PC-3 (cell line): ENCODE measurements at regions not wholly inside any gene's neighbourhood (a gene's known extent, or its start where the extent isn't known, plus 50 kb on each side); places are given as distances from the start of the nearest gene placed in this dataset.

Source experiments
- ATAC-seq: fragments of 200-7000 bp; cut with Tn5 transposase; 2 replicates; pipeline ENCODE4 v1.9.1; 2020; ENCODE audit warnings: mild to moderate bottlenecking, moderate library complexity
- BruUV-seq: library from RNA; stranded (reverse); fragments of 400-500 nt; replicated peaks from 2 replicates; lab custom pipeline; 2021; lab: Mats Ljungman, UMichigan
- CTCF ChIA-PET: fragments of 300-600 bp; sonication (Branson Sonifier 250); formaldehyde crosslinking; loops from one replicate; lab custom pipeline; 2022; ENCODE audit warnings: antibody characterized with exemption; lab: Charles Lee
- POLR2A ChIA-PET: fragments of 300-600 bp; sonication (Branson Sonifier 250); formaldehyde crosslinking; loops from one replicate; lab custom pipeline; 2022; ENCODE audit warnings: antibody characterized with exemption; ENCODE audit not compliant: unreplicated experiment; lab: Charles Lee
- DNase-seq: peaks from one replicate; pipeline ENCODE4 v3.0.0-alpha.2; 2015
- H2AFZ ChIP-seq: fragments of 300-600 bp; sonication (generic); 2 replicates; pipeline ENCODE4 v1.6.0; 2016; ENCODE audit warnings: antibody characterized with exemption, low read length
- H3F3A ChIP-seq: fragments of 300-600 bp; sonication (generic); one replicate; pipeline ENCODE4 v1.6.0; 2017; ENCODE audit warnings: antibody characterized with exemption, low read length, control low read depth, mild to moderate bottlenecking; ENCODE audit not compliant: unreplicated experiment
- H3K27ac ChIP-seq: fragments of 300-600 bp; sonication (generic); 2 replicates; pipeline ENCODE4 v1.5.1; 2016; ENCODE audit warnings: mild to moderate bottlenecking, low read length
- H3K27me3 ChIP-seq: fragments of 300-600 bp; sonication (generic); 2 replicates; pipeline ENCODE4 v1.6.1; 2016; ENCODE audit warnings: low read length, mixed read lengths
- H3K36me3 ChIP-seq: fragments of 300-600 bp; sonication (generic); 2 replicates; pipeline ENCODE4 v1.6.1; 2016; ENCODE audit warnings: low read depth, mixed run types, low read length, mixed read lengths
- H3K4me1 ChIP-seq: fragments of 300-600 bp; sonication (generic); 2 replicates; pipeline ENCODE4 v1.5.1; 2016; ENCODE audit warnings: low read length; ENCODE audit not compliant: insufficient read depth
- H3K4me2 ChIP-seq: fragments of 300-600 bp; sonication (generic); 2 replicates; pipeline ENCODE4 v1.6.0; 2016; ENCODE audit warnings: low read length
- H3K4me3 ChIP-seq: fragments of 300-600 bp; sonication (generic); 2 replicates; pipeline ENCODE4 v1.5.1; 2016; ENCODE audit warnings: mild to moderate bottlenecking, low read length, mixed read lengths
- H3K79me2 ChIP-seq: fragments of 300-600 bp; sonication (generic); 2 replicates; pipeline ENCODE4 v1.6.1; 2017; ENCODE audit warnings: low read length, mixed read lengths
- H3K9ac ChIP-seq: fragments of 300-600 bp; sonication (generic); 2 replicates; pipeline ENCODE4 v1.6.0; 2016; ENCODE audit warnings: mild to moderate bottlenecking, low read length
- H3K9me2 ChIP-seq: fragments of 300-600 bp; sonication (generic); replicated peaks from 2 replicates; pipeline ENCODE4 v1.6.1; 2016; ENCODE audit warnings: mixed run types, low read length, mixed read lengths
- H3K9me3 ChIP-seq: fragments of 300-600 bp; sonication (generic); 2 replicates; pipeline ENCODE4 v1.6.1; 2016; ENCODE audit warnings: low read length, mixed read lengths
- H4K20me1 ChIP-seq: fragments of 300-600 bp; sonication (generic); 2 replicates; pipeline ENCODE4 v1.6.1; 2016; ENCODE audit warnings: low read length, mixed read lengths
- EZH2 ChIP-seq: fragments of 300-600 bp; sonication (generic); IDR thresholded peaks from one replicate; pipeline ENCODE4 v1.6.1; 2017; ENCODE audit warnings: antibody characterized with exemption, mild to moderate bottlenecking, low read length; ENCODE audit not compliant: unreplicated experiment
- EZH2phosphoT487 ChIP-seq: fragments of 300-600 bp; sonication (generic); IDR thresholded peaks from 2 replicates; pipeline ENCODE4 v1.6.1; 2018; ENCODE audit warnings: mild to moderate bottlenecking, antibody characterized with exemption, low read length, borderline replicate concordance
- intact Hi-C: fragments of 100-400 bp; cut with micrococcal nuclease; formaldehyde crosslinking; loops from 2 replicates; pipeline ENCODE4 v1.9.0; 2023
- TF ChIP-seq, protein P1 (sequence below): fragments of 300-600 bp; sonication (generic); conservative IDR thresholded peaks from 2 replicates; pipeline ENCODE4 v1.5.1; 2017; ENCODE audit warnings: antibody characterized with exemption, low read depth, mild to moderate bottlenecking, low read length

DNA sequence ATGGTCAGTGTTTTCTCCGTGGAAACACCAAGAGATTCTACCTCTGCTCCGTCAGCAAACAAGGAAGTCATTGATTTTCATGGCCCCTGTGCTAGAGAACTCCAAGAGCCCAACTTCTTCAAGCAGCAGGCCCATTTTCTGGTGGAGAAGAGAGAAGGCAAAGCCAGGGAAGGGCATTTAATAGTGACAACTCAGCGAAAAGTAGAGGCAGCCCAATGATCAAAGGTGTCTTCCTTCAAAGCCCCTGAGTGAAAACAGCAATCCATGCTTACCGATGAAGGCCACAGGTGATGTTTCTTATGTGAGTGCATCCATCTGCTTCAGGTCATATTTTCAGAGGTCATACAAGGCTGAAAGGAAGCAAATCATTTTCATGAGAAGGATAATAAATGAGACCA is 77.3 kb downstream of the VCPKMT start:
- no peaks in the 10 kb centered on the region for H3K9me2 ChIP-seq
- no peak for TF ChIP-seq EZH2phosphoT487
- TF ChIP-seq, protein P1, sequence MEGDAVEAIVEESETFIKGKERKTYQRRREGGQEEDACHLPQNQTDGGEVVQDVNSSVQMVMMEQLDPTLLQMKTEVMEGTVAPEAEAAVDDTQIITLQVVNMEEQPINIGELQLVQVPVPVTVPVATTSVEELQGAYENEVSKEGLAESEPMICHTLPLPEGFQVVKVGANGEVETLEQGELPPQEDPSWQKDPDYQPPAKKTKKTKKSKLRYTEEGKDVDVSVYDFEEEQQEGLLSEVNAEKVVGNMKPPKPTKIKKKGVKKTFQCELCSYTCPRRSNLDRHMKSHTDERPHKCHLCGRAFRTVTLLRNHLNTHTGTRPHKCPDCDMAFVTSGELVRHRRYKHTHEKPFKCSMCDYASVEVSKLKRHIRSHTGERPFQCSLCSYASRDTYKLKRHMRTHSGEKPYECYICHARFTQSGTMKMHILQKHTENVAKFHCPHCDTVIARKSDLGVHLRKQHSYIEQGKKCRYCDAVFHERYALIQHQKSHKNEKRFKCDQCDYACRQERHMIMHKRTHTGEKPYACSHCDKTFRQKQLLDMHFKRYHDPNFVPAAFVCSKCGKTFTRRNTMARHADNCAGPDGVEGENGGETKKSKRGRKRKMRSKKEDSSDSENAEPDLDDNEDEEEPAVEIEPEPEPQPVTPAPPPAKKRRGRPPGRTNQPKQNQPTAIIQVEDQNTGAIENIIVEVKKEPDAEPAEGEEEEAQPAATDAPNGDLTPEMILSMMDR: no peak
- TF ChIP-seq EZH2: no peak
- ATAC-seq (no peak), DNase-seq (no peak)
- H3K79me2 ChIP-seq: no peaks in the 10 kb centered on the region
- H3K27me3 ChIP-seq: no peaks in the 10 kb centered on the region
- no peaks in the 10 kb centered on the region for H4K20me1 ChIP-seq
- CTCF ChIA-PET: interaction anchor here (0.5 to 1.3 kb wide), 3 partner anchors 23 to 187 kb away, joined by 3 to 4 read pairs (median 3); partner anchors contain the start of genes ARF6 and NEMF
- POLR2A ChIA-PET: interaction anchor here (0.6 to 1.1 kb wide), 2 partner anchors 15 to 347 kb away, joined by 5 to 10 read pairs; no protein-coding TSS in a partner anchor
- peak overlapping the region; percentile 68 for H3K4me2 ChIP-seq
- peaks cover 22% of the 10 kb centered on the region for H3F3A ChIP-seq
- peak overlapping the region; percentile 90 for H3K27ac ChIP-seq
- intact Hi-C loops: no loop called here
- no peak overlapping the region for H2AFZ ChIP-seq
- no TSS peak for BruUV-seq
- no peaks in the 10 kb centered on the region for H3K9me3 ChIP-seq
- H3K4me3 ChIP-seq: no peak overlapping the region
- peaks cover 49% of the 10 kb centered on the region for H3K4me1 ChIP-seq
- H3K9ac ChIP-seq: peak overlapping the region; percentile 73
- H3K36me3 ChIP-seq: no peaks in the 10 kb centered on the region

DNA sequence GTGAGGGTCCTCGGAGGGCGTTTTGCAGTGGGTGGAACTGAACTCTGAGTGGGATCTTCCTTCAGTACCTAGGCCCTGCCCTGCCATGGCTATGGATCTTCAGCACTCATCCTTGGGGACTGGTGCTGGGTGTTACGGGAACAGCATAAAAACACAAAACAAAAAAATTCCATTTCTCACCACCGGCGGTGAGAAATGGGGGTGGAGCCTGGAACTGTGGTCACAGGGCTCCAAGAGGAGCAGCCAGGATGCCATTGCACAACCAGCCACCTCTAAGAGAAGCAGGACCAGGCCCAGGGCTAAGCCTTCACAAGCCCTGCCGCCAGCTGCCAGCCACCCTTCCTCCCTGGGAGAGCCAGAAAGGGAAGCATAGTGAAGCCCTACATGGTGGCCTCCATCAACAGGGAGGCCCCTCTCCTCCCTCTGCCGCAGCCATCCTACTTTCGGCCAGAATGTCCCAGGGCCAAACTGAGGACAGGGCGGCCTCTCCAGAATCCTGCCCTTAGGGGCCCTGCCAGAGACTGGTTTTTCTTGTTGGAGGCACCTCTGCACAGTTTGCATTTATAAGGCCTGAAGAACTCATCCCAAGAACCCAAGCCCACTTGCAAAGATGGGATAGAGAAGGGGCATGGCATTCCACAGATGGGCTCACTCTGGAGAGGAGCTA is 76.5 kb downstream of the VCPKMT start:
- intact Hi-C loops: loop anchor here (1.0 kb wide), 2 partner anchors 21 to 37 kb away; no protein-coding TSS in a partner anchor
- no peaks in the 10 kb centered on the region for H3K36me3 ChIP-seq
- no peaks in the 10 kb centered on the region for H4K20me1 ChIP-seq
- peak overlapping the region; percentile 22; the same call in 1 of the 2 replicates for H3K4me3 ChIP-seq
- ATAC-seq (no peak), DNase-seq (peak; percentile 44)
- ChIA-PET CTCF (no interaction called here), POLR2A (no interaction called here)
- H3K4me2 ChIP-seq: peak overlapping the region; percentile 68
- no peaks in the 10 kb centered on the region for H3K27me3 ChIP-seq
- no peak overlapping the region for H2AFZ ChIP-seq
- peaks cover 56% of the 10 kb centered on the region for H3K4me1 ChIP-seq
- H3K27ac ChIP-seq: peak overlapping the region; percentile 90
- no peaks in the 10 kb centered on the region for H3K9me3 ChIP-seq
- TF ChIP-seq EZH2phosphoT487 (no peak), EZH2 (no peak)
- TF ChIP-seq, protein P1: no peak
- peak overlapping the region; percentile 73 for H3K9ac ChIP-seq
- peaks cover 29% of the 10 kb centered on the region for H3F3A ChIP-seq
- H3K9me2 ChIP-seq: no peaks in the 10 kb centered on the region
- TSS peak; percentile 44 for BruUV-seq
- no peaks in the 10 kb centered on the region for H3K79me2 ChIP-seq

DNA sequence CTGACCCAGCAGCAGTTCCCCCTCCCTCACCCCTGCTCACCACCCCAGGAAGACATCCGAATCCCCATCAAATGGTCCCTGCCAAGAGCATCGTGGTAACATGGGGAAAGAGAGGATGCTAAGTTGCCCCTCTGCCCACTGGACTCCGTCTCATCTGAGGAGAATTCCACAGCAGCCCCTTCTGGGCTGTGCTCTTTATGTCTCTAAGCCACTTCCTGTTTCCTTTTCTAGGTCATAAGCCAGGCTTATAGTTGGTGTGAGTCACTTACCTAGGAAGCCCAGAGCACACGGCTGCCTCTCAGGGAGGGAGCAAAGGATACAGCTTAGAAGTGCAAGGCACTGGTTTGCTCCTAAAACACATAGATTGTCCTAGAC is 76.0 kb downstream of the VCPKMT start:
- peak; percentile 91 for DNase-seq
- CTCF ChIA-PET: no interaction called here
- POLR2A ChIA-PET: interaction anchor here (0.6 kb wide), 1 partner anchor 406 kb away, joined by 3 read pairs; no protein-coding TSS in a partner anchor

More for the DNA sequence above, 76.0 kb downstream of the VCPKMT start:
- Histone ChIP-seq H3K4me1 (peaks cover 60% of the 10 kb centered on the region), H3K27ac (peak overlapping the region; percentile 90), H3K27me3 (no peaks in the 10 kb centered on the region), H3F3A (peaks cover 32% of the 10 kb centered on the region), H3K36me3 (no peaks in the 10 kb centered on the region), H3K9ac (peak overlapping the region; percentile 73), H4K20me1 (no peaks in the 10 kb centered on the region), H3K4me2 (peak overlapping the region; percentile 68), H3K9me2 (no peaks in the 10 kb centered on the region), H2AFZ (peak overlapping the region; percentile 44; the same call in 1 of the 2 replicates), H3K4me3 (peak overlapping the region; percentile 22; the same call in 1 of the 2 replicates), H3K79me2 (no peaks in the 10 kb centered on the region), H3K9me3 (no peaks in the 10 kb centered on the region)
- intact Hi-C loops: loop anchor here (1.0 kb wide), 2 partner anchors 21 to 37 kb away; no protein-coding TSS in a partner anchor
- no TSS peak for BruUV-seq
- ATAC-seq: peak; percentile 60
- no peak for TF ChIP-seq EZH2
- no peak for TF ChIP-seq EZH2phosphoT487
- TF ChIP-seq, protein P1: no peak
